Upper lobe of right lung (tissue), 1 donor: ENCODE measurements at regions not wholly inside any gene's neighbourhood (a gene's known extent, or its start where the extent isn't known, plus 50 kb on each side); places are given as distances from the start of the nearest gene placed in this dataset.

ENCODE experiments used
- ATAC-seq: fragments of 200-7000 bp; cut with Tn5 transposase; one replicate; pipeline ENCODE4 v1.9.1; 2020; ENCODE audit warnings: mild to moderate bottlenecking, moderate library complexity
- DNase-seq: peaks from one replicate; pipeline ENCODE4 v3.0.0-alpha.2; 2020
- H3K27ac ChIP-seq: fragments of 200-600 bp; one replicate; pipeline ENCODE4 v1.8.0; 2022
- H3K27me3 ChIP-seq: fragments of 200-600 bp; one replicate; pipeline ENCODE4 v1.8.0; 2022; ENCODE audit warnings: mild to moderate bottlenecking
- H3K36me3 ChIP-seq: fragments of 200-600 bp; one replicate; pipeline ENCODE4 v1.8.0; 2022
- H3K4me1 ChIP-seq: fragments of 200-600 bp; one replicate; pipeline ENCODE4 v1.8.0; 2022
- H3K4me3 ChIP-seq: fragments of 200-600 bp; one replicate; pipeline ENCODE4 v1.8.0; 2022; ENCODE audit warnings: mild to moderate bottlenecking
- H3K9me3 ChIP-seq: fragments of 200-600 bp; one replicate; pipeline ENCODE4 v1.8.0; 2022
- CTCF ChIP-seq: fragments of 200-600 bp; IDR thresholded peaks from one replicate; pipeline ENCODE4 v1.8.0; 2022; ENCODE audit warnings: antibody characterized with exemption
- intact Hi-C: fragments of 100-400 bp; cut with DNase I; formaldehyde crosslinking; loops from one replicate; pipeline ENCODE4 v1.11.0; 2022
- donor health status: DM: no; HTN: yes; CAD: no; lungs with severe emphysema.

- no peak overlapping the region for H3K27ac ChIP-seq
- TF ChIP-seq CTCF, result no peak
- no peaks in the 10 kb centered on the region for H3K9me3 ChIP-seq
- ATAC-seq, result no peak
- no peaks in the 10 kb centered on the region for H3K27me3 ChIP-seq
- no peaks in the 10 kb centered on the region for H3K36me3 ChIP-seq
- no peak overlapping the region for H3K4me3 ChIP-seq
- intact Hi-C loops, result no loop called here
- no peak for DNase-seq
- no peaks in the 10 kb centered on the region for H3K4me1 ChIP-seq
Measured at GRCh38 chr14:41380017-41380416, 226.7 kb upstream of the LRFN5 start.

GRCh38 chr14:41378526-41378925, 228.2 kb upstream of the LRFN5 start:
- Histone ChIP-seq H3K36me3 (no peaks in the 10 kb centered on the region), H3K27ac (no peak overlapping the region), H3K9me3 (no peaks in the 10 kb centered on the region), H3K27me3 (no peaks in the 10 kb centered on the region), H3K4me1 (no peaks in the 10 kb centered on the region), H3K4me3 (no peak overlapping the region)
- DNase-seq (no peak), ATAC-seq (no peak)
- intact Hi-C loops, result no loop called here
- no peak for TF ChIP-seq CTCF

DNA sequence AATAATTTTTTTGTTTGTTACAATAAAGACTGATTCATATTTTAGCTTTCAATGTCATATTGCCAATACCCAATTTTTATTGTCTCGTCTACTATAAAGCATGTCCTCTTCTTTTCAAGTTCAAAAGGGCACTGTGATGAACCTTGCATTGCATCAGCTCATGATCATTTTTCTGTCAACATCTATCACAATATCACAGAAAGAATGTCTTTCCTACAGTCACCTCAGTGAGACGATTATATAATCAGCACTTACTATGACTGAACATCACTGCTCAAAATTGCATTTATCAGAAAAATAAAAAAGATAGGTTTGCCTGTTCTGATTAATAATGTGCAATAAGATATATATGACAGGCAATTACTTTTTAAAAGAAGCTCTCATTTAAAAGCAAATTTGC, 228.7 kb upstream of the LRFN5 start:
- Histone ChIP-seq H3K9me3 (no peaks in the 10 kb centered on the region), H3K27ac (no peak overlapping the region), H3K4me1 (no peaks in the 10 kb centered on the region), H3K36me3 (no peaks in the 10 kb centered on the region), H3K4me3 (no peak overlapping the region), H3K27me3 (no peaks in the 10 kb centered on the region)
- intact Hi-C loops, result no loop called here
- ATAC-seq (no peak), DNase-seq (no peak)
- no peak for TF ChIP-seq CTCF

GRCh38 chr14:41374092-41374491, 232.6 kb upstream of the LRFN5 start:
- no peaks in the 10 kb centered on the region for H3K9me3 ChIP-seq
- no peak overlapping the region for H3K4me3 ChIP-seq
- ATAC-seq, result no peak
- no peaks in the 10 kb centered on the region for H3K36me3 ChIP-seq
- no peak overlapping the region for H3K27ac ChIP-seq
- no peaks in the 10 kb centered on the region for H3K4me1 ChIP-seq
- intact Hi-C loops, result no loop called here
- DNase-seq, result no peak
- H3K27me3 ChIP-seq, result no peaks in the 10 kb centered on the region
- no peak for TF ChIP-seq CTCF

DNA sequence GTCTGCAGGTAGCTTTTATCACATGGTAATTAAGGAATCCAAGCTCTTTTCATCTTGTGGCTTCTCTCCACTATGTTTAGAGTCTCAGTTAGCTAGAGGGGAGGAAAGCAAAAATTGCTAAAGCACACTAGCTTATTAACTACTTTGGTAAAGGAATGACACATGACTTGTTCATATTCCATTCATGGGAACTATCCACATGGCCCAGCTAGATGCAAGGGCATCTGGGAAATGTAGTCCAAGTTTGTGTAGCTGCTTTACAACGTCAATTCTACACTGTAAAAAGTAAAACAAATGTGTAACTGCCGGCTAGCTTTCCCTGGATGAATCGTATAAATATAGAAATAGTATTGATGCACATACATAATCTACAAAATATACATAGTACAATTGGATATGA, 244.5 kb upstream of the LRFN5 start:
- Histone ChIP-seq H3K4me3 (no peak overlapping the region), H3K4me1 (no peaks in the 10 kb centered on the region), H3K27me3 (no peaks in the 10 kb centered on the region), H3K9me3 (no peaks in the 10 kb centered on the region), H3K36me3 (no peaks in the 10 kb centered on the region), H3K27ac (no peak overlapping the region)
- ATAC-seq (no peak), DNase-seq (no peak)
- TF ChIP-seq CTCF, result no peak
- intact Hi-C loops, result no loop called here

GRCh38 chr14:41360126-41360525, 246.6 kb upstream of the LRFN5 start:
- Histone ChIP-seq H3K9me3 (no peaks in the 10 kb centered on the region), H3K4me1 (no peaks in the 10 kb centered on the region), H3K4me3 (no peak overlapping the region), H3K27ac (no peak overlapping the region), H3K27me3 (no peaks in the 10 kb centered on the region), H3K36me3 (no peaks in the 10 kb centered on the region)
- TF ChIP-seq CTCF, result no peak
- intact Hi-C loops, result no loop called here
- no peak for ATAC-seq
- no peak for DNase-seq
